HCT116 (cell line): ENCODE measurements at regions not wholly inside any gene's neighbourhood (a gene's known extent, or its start where the extent isn't known, plus 50 kb on each side); places are given as distances from the start of the nearest gene placed in this dataset.

Source experiments
- CEBPB ChIP-seq: IDR thresholded peaks from 2 replicates; pipeline ENCODE4 v1.6.1; 2012; ENCODE audit warnings: low read depth
- CTCF ChIP-seq, 3 experiments: fragments of 200-600 bp in 1 of 3; sonication (generic) in 1 of 3; IDR thresholded peaks in 2 of 3; conservative IDR thresholded peaks in 1 of 3; 2 replicates each; pipeline ENCODE4 v1.5.1; 2012 to 2017; ENCODE audit warnings: low read depth in 2 of 3, low read length in 2 of 3, antibody characterized with exemption in 1 of 3, borderline replicate concordance in 1 of 3, control low read depth in 1 of 3, mild to moderate bottlenecking in 1 of 3, mixed read lengths in 1 of 3, mixed run types in 1 of 3, moderate library complexity in 1 of 3; ENCODE audit not compliant: insufficient read depth in 1 of 3
- EZH2 ChIP-seq: fragments of 200-600 bp; sonication (generic); IDR thresholded peaks from 2 replicates; pipeline ENCODE4 v1.6.1; 2017; ENCODE audit warnings: antibody characterized with exemption, mixed run types
- JUND ChIP-seq: IDR thresholded peaks from 2 replicates; pipeline ENCODE4 v1.6.1; 2012
- MAX ChIP-seq: IDR thresholded peaks from 2 replicates; pipeline ENCODE4 v1.6.1; 2012
- POLR2A ChIP-seq: IDR thresholded peaks from 2 replicates; pipeline ENCODE4 v1.7.0; 2011; ENCODE audit warnings: borderline replicate concordance; ENCODE audit not compliant: insufficient read depth, insufficient read length; ENCODE audit errors: extremely low read depth
- RAD21 ChIP-seq: IDR thresholded peaks from 2 replicates; pipeline ENCODE4 v1.6.1; 2012; ENCODE audit warnings: low read depth, mild to moderate bottlenecking
- REST ChIP-seq: IDR thresholded peaks from 2 replicates; pipeline ENCODE4 v1.6.1; 2012; ENCODE audit warnings: low read depth
- SP1 ChIP-seq: IDR thresholded peaks from 2 replicates; pipeline ENCODE4 v1.6.1; 2012; ENCODE audit warnings: low read depth
- SRF ChIP-seq: IDR thresholded peaks from 2 replicates; pipeline ENCODE4 v1.6.1; 2012; ENCODE audit warnings: low read depth
- YY1 ChIP-seq: IDR thresholded peaks from 2 replicates; pipeline ENCODE4 v1.6.1; 2011; ENCODE audit warnings: low read length, low read depth, moderate library complexity, mild to moderate bottlenecking; ENCODE audit not compliant: insufficient replicate concordance; ENCODE audit errors: extremely low read depth

- no peak for TF ChIP-seq JUND
- TF ChIP-seq MAX = no peak
- TF ChIP-seq CEBPB = no peak
- no peak for TF ChIP-seq CTCF (IDR thresholded peaks at IDR 0.05 in 2 of 3, conservative IDR thresholded peaks at IDR 0.05 in 1 of 3; ENCODE audit: borderline replicate concordance in 1 of 3, insufficient read depth in 1 of 3, low read depth in 2 of 3, low read length in 2 of 3)
- TF ChIP-seq POLR2A = no peak
- no peak for TF ChIP-seq RAD21
- no peak for TF ChIP-seq YY1
- no peak for TF ChIP-seq EZH2
- TF ChIP-seq SRF = no peak
- no peak for TF ChIP-seq REST
- no peak for TF ChIP-seq SP1
Observed at GRCh38 chr7:97541188-97541587, 190.7 kb upstream of the TAC1 start.
